Gastrocnemius medialis (tissue), 4 donors: ENCODE measurements at regions not wholly inside any gene's neighbourhood (a gene's known extent, or its start where the extent isn't known, plus 50 kb on each side); places are given as distances from the start of the nearest gene placed in this dataset.

Source experiments
- ATAC-seq, 2 donors: fragments of 150-250 bp; one replicate each; pipeline ENCODE4 v1.9.1; 2016
- DNase-seq, 2 donors: peaks; one replicate each; pipeline ENCODE4 v3.0.0-alpha.2; 2019
- H3K27ac ChIP-seq, 4 donors: fragments of 200-600 bp; sonication (generic); 1 replicate in 1 of 4; 2 replicates in 3 of 4; pipeline ENCODE4 v1.5.1; 2016 to 2018; ENCODE audit warnings: mild to moderate bottlenecking in 2 of 4, moderate library complexity in 1 of 4
- H3K27me3 ChIP-seq, 3 donors: fragments of 200-600 bp; sonication (generic) in 2 of 3; 1 replicate in 1 of 3; 2 replicates in 2 of 3; pipeline versions ENCODE4 v1.5.1 to v1.6.0; 2016 to 2019; ENCODE audit warnings: mild to moderate bottlenecking in 1 of 3, moderate library complexity in 1 of 3
- H3K36me3 ChIP-seq, 2 donors: fragments of 200-600 bp; sonication (generic) in 1 of 2; one replicate each; pipeline ENCODE4 v1.5.1; 2017 to 2018
- H3K4me1 ChIP-seq, 2 donors: fragments of 200-600 bp; sonication (generic) in 1 of 2; one replicate each; pipeline ENCODE4 v1.5.1; 2016 to 2017; ENCODE audit warnings: mild to moderate bottlenecking in 2 of 2
- H3K4me3 ChIP-seq, 4 donors: fragments of 200-600 bp; sonication (generic) in 3 of 4; 1 replicate in 1 of 4; 2 replicates in 3 of 4; pipeline ENCODE4 v1.5.1; 2016 to 2019; ENCODE audit warnings: mild to moderate bottlenecking in 2 of 4
- H3K9me3 ChIP-seq, 3 donors: fragments of 200-600 bp; sonication (generic) in 2 of 3; 1 replicate in 1 of 3; 2 replicates in 2 of 3; pipeline ENCODE4 v1.5.1; 2016 to 2019
- CTCF ChIP-seq, 5 experiments: fragments of 450-650 bp in 3 of 5; fragments of 200-600 bp in 2 of 5; sonication (generic) in 2 of 5; IDR thresholded peaks in 4 of 5; conservative IDR thresholded peaks in 1 of 5; 1 replicate in 4 of 5; 2 replicates in 1 of 5; pipeline ENCODE4 v1.5.1; 2016 to 2019; ENCODE audit warnings: antibody characterized with exemption in 5 of 5, mild to moderate bottlenecking in 3 of 5, moderate library complexity in 3 of 5
- POLR2A ChIP-seq, 2 donors: fragments of 450-650 bp; IDR thresholded peaks; one replicate each; pipeline ENCODE4 v1.6.1; 2017; ENCODE audit warnings: antibody characterized with exemption in 2 of 2, mild to moderate bottlenecking in 2 of 2, moderate library complexity in 2 of 2
- in situ Hi-C, 4 donors: fragments of 200-750 bp; cut with MboI; loops; one replicate each; pipeline versions ENCODE4 v1.15.0 to v1.8.0; 2017; ENCODE audit warnings: low sequenced_read_pairs in 4 of 4
- intact Hi-C: fragments of 100-400 bp; cut with DNase I; formaldehyde crosslinking; loops from one replicate; pipeline ENCODE4 v1.15.1; 2023; ENCODE audit warnings: low total_unique reads

GRCh38 chr10:60461688-60462087, 72.0 kb upstream of the ANK3 start:
- DNase-seq (no peak), ATAC-seq (no peak)
- H3K4me1 ChIP-seq: peaks cover 0 to 3% of the 10 kb centered on the region in 2 donors
- H3K9me3 ChIP-seq: no peaks in the 10 kb centered on the region
- no peaks in the 10 kb centered on the region for H3K27me3 ChIP-seq
- no peak overlapping the region for H3K4me3 ChIP-seq
- H3K36me3 ChIP-seq: no peaks in the 10 kb centered on the region
- TF ChIP-seq CTCF (IDR thresholded peaks at IDR 0.05 in 4 of 5, conservative IDR thresholded peaks at IDR 0.05 in 1 of 5) (no peak), POLR2A (IDR thresholded peaks at IDR 0.05) (no peak)
- in situ Hi-C loops (no loop called here), intact Hi-C loops (no loop called here)
- H3K27ac ChIP-seq: no peak overlapping the region

- in situ Hi-C loops: loop anchor here in 1 of 4 donors (10.0 kb wide), 1 partner anchor 185 kb away; no protein-coding TSS in a partner anchor
- TF ChIP-seq POLR2A (IDR thresholded peaks at IDR 0.05): no peak
- no peak for TF ChIP-seq CTCF (IDR thresholded peaks at IDR 0.05 in 4 of 5, conservative IDR thresholded peaks at IDR 0.05 in 1 of 5)
- H3K4me3 ChIP-seq: no peak overlapping the region
- intact Hi-C loops: no loop called here
- H3K9me3 ChIP-seq: no peaks in the 10 kb centered on the region
- peaks cover 0 to 3% of the 10 kb centered on the region in 2 donors for H3K4me1 ChIP-seq
- no peak overlapping the region for H3K27ac ChIP-seq
- ATAC-seq (no peak), DNase-seq (no peak)
- no peaks in the 10 kb centered on the region for H3K27me3 ChIP-seq
- no peaks in the 10 kb centered on the region for H3K36me3 ChIP-seq
Measured at GRCh38 chr10:60459701-60460457, 70.2 kb upstream of the ANK3 start.

- DNase-seq: no peak
- no peaks in the 10 kb centered on the region for H3K9me3 ChIP-seq
- ATAC-seq: no peak
- in situ Hi-C loops (loop anchor here in 1 of 4 donors (10.0 kb wide), 1 partner anchor 189 kb away; no protein-coding TSS in a partner anchor), intact Hi-C loops (no loop called here)
- no peaks in the 10 kb centered on the region for H3K36me3 ChIP-seq
- no peak overlapping the region for H3K27ac ChIP-seq
- no peak overlapping the region for H3K4me3 ChIP-seq
- H3K27me3 ChIP-seq: no peaks in the 10 kb centered on the region
- H3K4me1 ChIP-seq: peaks cover 9 to 16% of the 10 kb centered on the region in 2 donors
- TF ChIP-seq POLR2A (IDR thresholded peaks at IDR 0.05) (no peak), CTCF (IDR thresholded peaks at IDR 0.05 in 4 of 5, conservative IDR thresholded peaks at IDR 0.05 in 1 of 5) (no peak)
Measured at GRCh38 chr10:60456053-60456452, 66.4 kb upstream of the ANK3 start.

- intact Hi-C loops (no loop called here), in situ Hi-C loops (loop anchor here in 1 of 4 donors (10.0 kb wide), 1 partner anchor 190 kb away; no protein-coding TSS in a partner anchor)
- DNase-seq (peak in 1 of 2 donors; percentile 6), ATAC-seq (peak; percentile 56 to 63)
- peak overlapping the region in 2 of 4 donors; percentile 1 to 27 for H3K27ac ChIP-seq
- peaks cover 9 to 13% of the 10 kb centered on the region in 2 donors for H3K4me1 ChIP-seq
- no peaks in the 10 kb centered on the region for H3K9me3 ChIP-seq
- no peak for TF ChIP-seq CTCF (IDR thresholded peaks at IDR 0.05 in 4 of 5, conservative IDR thresholded peaks at IDR 0.05 in 1 of 5)
- no peak for TF ChIP-seq POLR2A (IDR thresholded peaks at IDR 0.05)
- peak overlapping the region in 1 of 4 donors; percentile 10 for H3K4me3 ChIP-seq
- no peaks in the 10 kb centered on the region for H3K27me3 ChIP-seq
- no peaks in the 10 kb centered on the region for H3K36me3 ChIP-seq
Measured at GRCh38 chr10:60454336-60454735, 64.7 kb upstream of the ANK3 start.
